Activated naive CD4-positive, alpha-beta T cell (primary cell): ENCODE measurements at regions not wholly inside any gene's neighbourhood (a gene's known extent, or its start where the extent isn't known, plus 50 kb on each side); places are given as distances from the start of the nearest gene placed in this dataset.

ENCODE experiments used
- DNase-seq, 4 experiments: peaks; one replicate each; lab custom pipeline; 2025; lab: John Stamatoyannopoulos, UW

DNA sequence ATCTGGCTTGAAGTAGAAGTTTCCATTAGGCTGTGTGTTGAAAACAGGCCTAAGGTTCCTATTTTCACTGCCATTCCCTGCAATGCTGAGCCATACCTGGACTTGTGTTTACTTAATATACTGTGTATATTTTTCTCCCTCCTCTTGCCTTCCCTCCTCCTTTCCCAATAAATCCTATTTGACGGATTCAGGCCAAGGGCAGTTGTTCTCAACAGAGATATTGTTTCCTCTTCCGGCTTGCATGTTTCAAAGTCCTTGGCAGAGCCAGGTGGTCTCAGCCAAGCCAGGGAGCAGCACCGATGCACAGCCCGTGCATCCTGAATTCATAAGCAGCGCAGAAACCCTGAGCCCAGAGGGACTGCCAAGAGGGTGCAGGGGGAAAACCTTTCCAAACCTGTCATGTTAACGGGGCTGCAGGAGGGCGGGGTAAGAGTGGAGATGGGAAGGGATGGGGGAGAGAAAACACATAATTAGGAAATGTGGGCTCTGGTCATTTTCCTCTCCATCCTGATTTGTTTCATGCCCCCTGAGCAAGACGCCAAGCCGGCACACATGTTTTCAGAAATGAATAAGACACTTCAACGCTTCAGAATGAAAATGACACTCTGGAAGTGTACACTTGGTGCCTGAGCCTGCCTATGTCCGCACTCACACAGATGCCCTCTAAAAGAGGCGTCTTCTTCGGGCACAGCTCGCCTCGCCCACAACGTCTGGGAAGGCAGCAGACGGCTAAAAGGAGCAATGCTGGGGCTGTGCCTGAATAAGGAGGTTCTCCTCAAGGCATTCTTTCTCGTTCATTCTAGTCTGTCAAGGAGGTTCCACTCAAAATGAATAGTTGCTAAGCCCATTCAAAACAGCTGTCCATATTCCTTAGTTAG lies 149.3 kb upstream of the UBL3 start:
- no peak for DNase-seq

DNA sequence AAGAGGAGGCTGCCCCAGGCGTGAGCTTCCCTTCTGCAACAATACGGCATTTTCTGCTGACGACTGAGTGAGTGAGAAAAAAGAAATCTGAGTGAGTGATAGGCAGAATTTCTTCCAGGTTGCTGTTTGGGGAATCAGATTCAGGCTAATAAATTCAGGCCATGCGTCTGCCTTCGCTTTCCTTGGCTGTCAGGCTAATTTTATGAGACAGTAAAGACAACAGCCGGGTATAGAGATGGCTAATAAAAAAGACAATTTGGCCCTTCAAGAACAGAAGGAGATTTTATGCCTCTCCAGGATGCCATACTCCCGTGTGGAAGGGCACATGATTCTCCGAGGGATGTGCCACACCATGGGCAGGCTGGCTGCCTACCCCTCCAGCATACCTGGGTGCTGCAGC lies 145.9 kb upstream of the UBL3 start:
- no peak for DNase-seq

DNA sequence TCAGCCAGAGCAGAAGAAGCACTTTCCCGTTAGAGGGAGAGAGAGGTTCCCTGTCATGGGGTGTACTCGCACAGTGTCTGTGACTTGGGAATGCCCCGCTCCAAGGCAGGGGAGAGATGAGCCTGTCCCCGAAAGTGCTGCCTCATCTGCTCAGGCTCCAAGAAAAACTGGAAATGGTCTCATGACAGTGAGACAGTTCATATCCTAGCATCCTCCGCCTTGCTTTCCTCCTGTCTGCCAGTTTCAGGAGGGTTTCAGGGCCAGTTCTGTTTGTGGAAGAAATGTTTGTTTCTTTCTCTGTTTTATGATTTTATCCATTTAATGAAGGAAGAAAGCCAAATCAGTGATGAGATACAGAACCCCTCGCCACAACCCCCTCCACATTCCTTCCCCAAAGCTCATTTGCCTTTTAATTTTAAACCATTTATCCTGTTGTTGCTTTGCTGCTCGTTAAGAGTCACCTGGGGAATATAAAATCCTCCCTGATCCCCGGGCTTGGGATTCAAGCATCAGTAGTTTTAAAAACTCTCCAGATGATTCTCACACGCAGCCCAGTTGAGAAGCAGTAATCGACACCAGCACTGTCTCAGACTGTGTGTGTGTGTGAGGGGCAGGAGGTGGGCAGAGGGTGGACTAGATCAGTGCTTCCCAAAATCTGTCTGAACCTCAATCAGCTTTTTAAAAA lies 144.6 kb upstream of the UBL3 start:
- no peak for DNase-seq

DNA sequence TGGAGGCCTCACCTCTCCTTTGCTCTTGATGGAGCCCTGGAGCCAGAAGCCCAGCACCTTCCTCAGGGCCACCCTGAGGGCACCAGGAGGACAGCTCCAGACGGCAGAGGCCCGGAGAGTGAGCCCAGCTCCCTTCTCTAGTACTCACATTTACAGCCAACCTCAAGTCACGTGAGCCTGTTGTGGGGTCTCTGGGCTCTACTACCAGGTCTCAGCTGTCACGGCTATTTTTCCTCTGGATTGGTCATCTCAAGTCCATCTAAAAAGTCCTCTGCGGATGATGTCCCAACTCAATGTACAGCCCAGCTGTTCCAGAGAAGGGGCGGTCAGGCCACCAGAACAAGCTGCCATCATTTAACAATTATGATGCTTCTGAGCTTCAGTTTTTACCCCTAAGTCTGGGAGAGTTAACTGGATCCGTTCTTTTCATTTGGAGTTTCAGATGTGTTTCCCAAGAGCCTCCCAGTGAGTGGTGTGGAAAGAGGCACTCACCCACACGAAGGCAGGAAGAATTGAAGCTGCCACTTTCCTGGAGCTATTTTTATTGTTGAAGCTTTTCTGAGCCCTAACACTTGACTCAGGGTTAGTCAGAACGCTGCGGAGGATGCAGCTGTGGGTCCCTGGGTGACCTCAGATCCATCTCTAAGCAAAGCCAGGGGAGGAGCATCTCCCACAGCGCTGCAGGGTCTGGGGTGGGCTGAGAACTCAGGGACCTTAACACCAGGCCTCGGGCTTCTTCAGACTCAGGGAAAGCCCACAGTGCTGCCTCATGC lies 143.5 kb upstream of the UBL3 start:
- DNase-seq: no peak

DNA sequence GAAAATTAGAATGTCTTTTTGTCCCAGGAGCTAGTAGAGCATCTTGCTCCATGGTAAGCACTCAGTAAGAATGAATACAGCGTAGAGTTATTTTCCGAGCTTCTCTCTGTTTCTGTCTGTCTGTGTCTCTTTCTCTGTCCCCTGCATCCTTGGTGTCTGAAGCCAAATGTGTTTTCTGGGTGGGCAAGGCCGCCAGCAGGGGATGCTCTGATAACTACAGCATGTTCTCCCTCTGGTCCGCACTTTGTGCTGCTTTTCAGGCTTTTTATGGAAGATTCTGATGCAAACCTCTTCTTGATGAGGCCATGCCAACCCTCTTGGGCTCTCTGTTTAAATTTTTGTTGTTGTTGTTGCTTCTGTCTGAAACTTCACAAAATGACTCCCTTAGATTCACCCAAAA lies 142.8 kb upstream of the UBL3 start:
- no peak for DNase-seq

DNA sequence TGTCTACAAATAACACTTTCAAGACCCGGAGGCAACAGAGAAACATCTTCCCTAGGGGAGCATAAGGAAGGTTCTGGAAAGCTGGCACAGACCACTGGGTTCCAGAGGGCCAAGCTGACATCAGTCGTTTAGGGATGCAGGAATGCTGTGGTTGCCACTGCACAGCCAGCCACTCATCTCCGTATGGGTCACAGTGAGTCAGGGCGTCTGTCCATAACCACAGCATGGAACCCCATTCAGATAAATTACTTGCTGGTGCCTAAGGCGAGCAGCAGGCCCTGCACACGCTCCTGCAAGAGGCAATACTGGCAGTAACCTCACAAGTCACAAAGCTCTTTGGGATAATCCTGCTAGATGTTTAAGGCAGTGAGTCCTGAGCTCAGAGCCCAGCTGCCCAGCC lies 140.9 kb upstream of the UBL3 start:
- DNase-seq: no peak

DNA sequence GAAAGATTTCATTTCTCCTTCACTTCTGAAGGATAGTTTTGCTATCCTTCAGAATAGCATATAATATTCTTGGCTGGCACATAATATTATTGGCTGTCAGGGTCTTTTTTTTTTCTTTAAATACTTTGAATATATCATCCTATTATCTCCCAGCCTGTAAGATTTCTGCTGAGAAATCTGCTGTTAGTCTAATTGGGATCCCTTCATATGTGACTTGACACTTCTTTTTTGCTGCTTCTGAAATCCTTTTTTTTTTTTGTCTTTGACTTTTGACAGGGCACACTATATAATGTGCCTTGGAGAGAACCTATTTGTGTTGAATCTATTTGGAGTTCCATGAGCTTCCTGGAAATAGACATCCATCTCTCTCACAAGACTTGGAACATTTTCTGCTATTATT lies 136.9 kb upstream of the UBL3 start:
- no peak for DNase-seq

DNA sequence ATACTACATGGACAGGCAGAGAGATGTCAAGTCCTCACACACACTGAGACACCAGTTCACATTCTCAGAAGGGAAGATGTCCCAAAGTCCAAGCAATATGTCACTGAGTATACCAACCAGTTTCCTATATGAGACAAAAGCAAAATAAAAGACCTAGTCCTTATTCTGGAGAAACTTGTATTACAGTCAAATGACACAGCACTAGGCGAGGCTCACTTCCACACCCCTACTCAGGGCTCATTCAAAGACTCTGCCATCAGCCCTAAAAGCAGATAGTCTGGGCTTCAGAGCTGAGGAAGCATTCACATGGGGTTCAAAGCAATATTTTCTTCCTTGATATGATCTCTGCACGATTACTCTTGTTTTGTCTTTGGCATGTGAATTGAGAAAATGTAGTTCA lies 129.9 kb upstream of the UBL3 start:
- no peak for DNase-seq

DNA sequence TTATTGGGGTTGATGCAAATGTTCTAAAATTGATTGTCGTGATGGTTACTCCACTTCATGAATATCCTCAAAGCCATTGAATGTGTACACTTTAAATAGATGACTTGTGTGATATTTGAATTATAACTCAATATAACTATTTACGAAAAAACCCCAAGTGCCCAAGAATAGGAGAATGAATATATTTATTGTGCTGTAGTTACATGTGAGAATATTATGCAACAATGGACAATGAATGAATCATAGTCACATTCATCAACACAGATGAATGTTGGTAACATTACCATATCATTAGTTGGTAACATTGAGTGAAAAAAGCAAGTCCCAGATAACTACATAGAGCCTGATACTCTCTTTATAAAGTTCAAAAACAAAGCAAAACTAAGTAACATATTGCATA lies 127.8 kb upstream of the UBL3 start:
- DNase-seq: no peak

DNA sequence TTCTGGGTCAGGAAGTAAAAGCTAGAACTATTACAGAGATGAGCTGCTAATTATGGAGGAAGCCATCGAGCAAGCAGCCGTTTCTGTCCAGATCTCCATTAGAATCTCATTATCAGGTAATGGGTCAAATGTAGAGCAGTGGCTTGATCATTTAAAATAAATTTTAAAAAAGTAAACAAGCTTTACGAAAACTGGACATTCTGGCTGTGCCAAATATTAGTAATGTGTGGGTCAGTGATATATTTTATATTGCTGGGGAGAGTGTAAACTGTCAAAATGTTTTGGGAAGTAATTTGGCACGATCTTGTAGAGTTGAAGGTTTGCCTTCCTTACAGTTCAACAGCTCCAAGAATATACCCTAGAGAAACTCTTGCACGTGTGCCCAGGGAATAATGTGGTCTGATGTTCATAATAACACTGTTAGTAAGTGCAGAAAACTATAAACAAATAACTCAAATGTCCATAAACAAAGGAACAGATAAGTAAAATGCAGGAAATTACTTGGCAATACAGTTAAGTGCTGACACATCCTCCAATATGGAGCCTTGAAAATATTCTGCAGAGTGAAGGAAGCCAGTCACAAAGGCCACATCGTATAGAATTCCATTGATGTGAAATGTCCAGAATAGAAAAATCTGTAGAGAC lies 127.2 kb upstream of the UBL3 start:
- no peak for DNase-seq

DNA sequence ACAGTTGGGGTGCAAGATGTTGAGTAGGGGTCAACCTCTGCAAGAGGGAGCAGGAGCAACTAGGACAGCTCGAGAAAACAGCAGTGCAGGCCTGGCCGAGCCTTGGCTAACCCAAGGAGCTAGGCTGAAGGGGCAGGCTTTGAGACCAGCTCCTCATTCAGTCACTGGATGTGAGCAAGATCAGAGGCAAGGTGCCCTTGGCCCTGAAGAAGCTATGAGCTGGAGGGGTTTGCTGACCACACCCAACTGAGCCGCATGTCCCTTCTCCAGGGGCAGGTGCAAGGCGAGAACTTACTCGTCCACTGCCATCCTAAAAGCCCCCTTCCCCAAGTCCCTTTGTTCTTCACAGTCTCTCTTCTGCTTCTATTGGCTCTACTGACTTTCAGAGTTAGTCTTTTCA lies 126.1 kb upstream of the UBL3 start:
- DNase-seq: no peak

DNA sequence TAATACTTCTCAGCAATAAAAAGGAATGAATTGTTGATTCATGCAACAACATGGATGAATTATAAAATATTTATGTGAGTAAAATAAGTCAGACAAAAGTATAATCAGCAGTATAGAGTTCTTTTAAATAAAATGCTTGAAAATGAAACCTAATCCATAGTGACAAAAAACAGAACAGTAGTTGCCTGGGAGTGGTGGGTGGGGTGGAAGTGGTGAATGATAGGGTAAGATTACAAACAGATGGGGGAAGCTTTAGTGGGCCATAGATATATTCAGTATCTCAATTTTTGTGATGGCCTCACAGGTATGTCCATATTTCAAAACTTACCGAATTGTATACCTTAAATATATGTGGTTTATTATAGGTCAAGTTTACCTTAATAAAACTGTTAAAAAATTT lies 124.9 kb upstream of the UBL3 start:
- DNase-seq: no peak

DNA sequence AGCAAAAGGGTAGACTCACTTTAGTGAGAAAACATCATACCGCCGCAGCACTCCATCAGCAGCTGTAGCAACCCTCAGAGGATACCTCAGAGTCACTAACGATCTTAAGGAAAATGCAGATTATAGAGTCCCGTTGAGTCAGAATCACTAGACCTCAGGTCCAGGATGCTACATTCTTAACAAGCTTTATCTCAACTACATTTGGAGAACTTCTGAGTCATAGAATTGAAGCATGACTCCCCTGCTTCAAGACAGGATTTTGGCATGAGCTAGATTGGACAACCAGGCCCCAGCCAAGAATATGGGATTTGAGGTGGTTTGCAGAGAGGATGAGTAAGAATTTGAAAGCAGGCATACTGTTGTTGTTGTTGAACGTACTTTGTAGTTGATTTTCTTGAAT lies 118.9 kb upstream of the UBL3 start:
- no peak for DNase-seq

DNA sequence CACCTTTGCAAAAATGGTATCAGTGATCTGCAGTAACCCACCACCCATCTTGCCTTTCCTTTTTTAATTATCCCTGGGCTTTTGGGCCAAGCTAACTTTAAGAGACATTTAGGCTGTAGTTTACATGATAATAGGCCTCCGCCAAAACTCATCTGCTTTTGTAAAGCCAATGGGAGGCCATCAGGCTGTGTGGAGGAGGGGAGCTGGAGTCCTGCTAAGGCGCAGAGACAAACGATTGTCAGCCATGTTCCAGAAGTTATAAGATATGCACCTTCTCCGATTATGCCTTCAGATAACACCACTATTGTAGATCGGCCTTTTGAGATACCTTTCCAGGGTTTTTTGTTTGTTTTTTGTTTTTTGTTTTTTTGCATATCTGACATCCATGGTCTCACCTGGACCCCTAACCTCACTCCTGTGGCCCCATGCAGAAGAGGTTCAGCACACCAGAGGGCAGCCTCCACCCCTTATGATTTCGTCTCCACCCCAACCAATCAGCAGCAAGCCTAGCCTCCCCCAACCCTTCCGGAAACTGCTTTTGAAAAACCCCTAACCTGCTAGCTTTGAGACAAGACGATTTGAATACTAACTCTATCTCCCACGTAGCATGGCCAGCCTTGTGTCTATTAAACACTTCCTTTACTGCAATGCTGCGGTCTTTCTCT lies 113.9 kb upstream of the UBL3 start:
- DNase-seq: no peak

DNA sequence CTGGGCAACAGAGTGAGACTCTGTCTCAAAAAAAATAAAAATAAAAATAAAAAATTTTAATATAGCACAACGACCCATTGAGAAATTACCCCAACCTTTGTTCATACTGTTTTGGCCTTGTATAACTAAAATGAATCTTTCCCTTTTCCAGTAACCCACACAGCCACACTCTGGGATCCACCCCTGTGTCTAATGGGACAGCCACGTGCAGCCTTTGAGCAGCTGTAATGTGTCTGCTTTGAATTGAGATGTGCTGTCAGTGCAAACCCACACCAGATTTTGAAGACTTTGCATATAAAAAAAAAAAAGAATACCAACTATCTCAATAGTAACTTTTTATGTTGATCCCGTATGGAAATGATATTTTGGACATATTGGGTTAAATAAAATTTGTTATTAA lies 112.7 kb upstream of the UBL3 start:
- no peak for DNase-seq

DNA sequence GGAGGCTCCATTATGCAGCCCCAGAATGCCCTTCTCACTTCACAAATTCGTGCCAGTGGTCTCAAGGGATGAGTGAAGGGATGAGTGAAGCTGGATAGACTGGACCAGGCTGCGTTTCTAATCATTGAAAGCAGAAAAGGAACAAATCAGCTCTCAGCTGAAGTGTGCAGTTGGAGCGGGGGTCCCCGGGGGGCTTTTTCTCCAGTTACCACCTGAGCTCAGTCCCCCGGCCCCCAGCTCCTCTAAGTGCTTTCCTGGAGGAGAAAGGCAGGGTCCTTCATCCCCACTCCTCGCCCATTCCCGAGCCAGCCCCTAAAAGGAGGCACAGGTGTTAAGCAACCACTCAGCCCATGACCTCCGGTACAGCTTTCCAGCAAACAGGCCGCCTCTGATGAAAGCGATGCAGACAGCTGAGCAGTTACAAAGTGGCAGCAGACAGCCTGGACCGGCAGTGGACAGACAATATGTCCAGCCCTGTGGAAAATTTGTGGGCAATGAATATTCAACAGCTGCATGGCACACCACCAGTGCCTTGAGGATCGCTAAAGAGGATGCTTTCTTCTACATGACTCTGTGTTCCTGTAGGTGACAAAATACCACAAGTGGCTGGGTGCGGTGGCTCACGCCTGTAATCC lies 110.7 kb upstream of the UBL3 start:
- no peak for DNase-seq

DNA sequence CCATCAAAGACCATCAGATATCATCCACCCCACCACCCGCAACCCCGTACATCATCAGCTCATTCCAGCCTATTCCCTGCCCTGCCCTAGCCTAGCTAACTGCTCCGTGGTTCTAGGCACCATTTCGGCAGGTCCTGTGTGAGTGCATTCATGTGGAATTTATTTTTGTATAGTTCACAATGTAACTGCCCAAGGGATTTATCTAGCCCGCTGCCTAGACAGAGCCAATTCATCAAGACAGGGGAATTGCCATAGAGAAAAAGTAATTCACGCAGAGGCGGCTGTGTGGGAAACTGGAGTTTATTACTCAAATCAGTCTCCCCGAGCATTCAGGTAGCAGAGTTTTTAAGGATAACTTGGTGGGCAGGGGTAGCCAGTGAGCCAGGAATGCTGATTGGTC lies 109.2 kb upstream of the UBL3 start:
- no peak for DNase-seq

DNA sequence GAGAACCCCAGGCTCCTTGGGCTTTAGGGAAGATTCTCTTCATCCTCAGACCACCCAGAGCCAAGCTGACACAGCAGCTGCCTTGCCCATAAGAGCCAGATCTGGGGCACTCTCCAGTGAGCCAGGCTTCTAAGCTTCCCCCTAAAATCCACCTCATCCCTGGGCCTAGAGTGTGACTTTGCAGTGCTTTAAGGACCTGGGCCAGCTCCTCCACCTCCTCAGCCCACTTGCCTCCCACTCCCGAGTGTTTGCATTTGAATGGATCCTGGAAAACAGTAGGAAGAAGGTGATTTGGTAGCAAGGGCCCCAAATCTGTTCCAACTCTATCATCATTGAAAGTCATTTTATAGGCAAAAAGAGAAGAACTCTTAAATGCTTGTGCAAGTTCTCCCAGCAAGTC lies 108.7 kb upstream of the UBL3 start:
- no peak for DNase-seq

DNA sequence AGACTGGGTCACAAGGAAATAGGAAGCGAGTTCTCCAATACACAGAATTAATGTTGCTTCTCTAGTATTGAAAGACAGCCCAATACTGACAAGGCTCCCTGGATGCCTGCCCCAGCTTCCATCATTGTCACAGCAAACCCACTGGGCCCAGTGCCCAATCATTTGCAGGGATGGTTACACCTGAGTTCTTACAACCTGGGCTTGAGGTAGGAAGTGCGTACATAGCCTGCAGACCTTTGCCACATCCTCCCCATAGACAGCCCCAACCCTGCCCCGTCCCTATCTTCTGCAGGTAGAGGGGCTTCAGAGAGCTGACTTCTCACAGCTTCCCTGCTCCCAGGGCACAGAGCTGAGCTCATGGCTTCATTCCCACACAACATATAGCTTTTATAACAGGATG lies 108.1 kb upstream of the UBL3 start:
- DNase-seq: peak in 1 of 4 experiments; percentile 3

DNA sequence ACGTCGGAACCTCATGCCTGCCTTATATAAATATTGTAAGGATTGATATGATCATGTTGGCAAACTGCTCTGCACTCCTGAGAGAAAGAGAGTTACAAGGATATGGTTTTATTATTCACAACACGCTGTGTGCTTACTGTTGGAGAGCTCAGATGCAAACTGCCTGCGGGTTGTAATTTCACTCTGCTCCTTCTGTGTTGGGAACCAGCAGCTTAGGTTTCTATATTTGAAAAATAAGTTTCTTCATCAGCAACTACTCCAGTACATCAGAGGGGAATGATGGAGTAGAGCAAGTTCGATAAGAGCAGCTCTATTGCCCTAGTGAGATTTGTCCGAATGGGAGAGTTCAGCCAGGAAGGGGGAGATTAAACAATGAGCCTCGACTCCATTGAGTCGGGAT lies 106.9 kb upstream of the UBL3 start:
- no peak for DNase-seq

DNA sequence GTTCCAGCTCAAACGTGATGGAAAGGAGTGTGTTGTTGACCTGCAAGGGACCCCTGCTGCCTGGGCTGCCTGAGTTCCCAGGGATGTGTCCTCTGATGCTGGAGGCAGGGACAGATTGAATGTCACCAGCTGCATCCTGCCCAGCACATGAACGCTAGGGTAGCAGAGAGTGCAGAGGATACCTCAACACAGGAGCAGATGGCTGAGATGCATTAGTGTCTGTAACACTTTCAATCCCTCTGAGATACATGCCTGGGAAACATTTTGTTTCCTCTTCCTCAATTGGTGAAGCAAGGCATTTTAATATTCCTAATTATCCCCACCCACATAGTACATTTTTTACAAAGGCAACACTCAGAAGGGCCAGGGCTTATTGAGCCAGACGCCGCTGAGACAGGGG lies 106.4 kb upstream of the UBL3 start:
- no peak for DNase-seq
